Heart left ventricle (tissue), 16 donors: ENCODE measurements at regions not wholly inside any gene's neighbourhood (a gene's known extent, or its start where the extent isn't known, plus 50 kb on each side); places are given as distances from the start of the nearest gene placed in this dataset.

Experiments used
- ATAC-seq, 4 donors: fragments of 200-7000 bp; cut with Tn5 transposase; one replicate each; pipeline ENCODE4 v1.9.1; 2020 to 2022; ENCODE audit warnings: moderate library complexity in 4 of 4, mild to moderate bottlenecking in 3 of 4, moderate number of reproducible peaks in 1 of 4
- DNase-seq, 5 donors: peaks; one replicate each; pipeline ENCODE4 v3.0.0-alpha.2; 2020
- H3K27ac ChIP-seq, 12 donors: fragments of 200-600 bp; sonication (generic) in 4 of 12; one replicate each; pipeline versions ENCODE4 v1.5.0 to v1.8.0; 2016 to 2022; ENCODE audit warnings: mild to moderate bottlenecking in 2 of 12
- H3K27me3 ChIP-seq, 9 donors: fragments of 200-600 bp; sonication (generic) in 2 of 9; one replicate each; pipeline versions ENCODE4 v1.5.1 to v1.8.0; 2016 to 2022; ENCODE audit warnings: mild to moderate bottlenecking in 3 of 9
- H3K36me3 ChIP-seq, 9 donors: fragments of 200-600 bp; sonication (generic) in 2 of 9; one replicate each; pipeline versions ENCODE4 v1.5.0 to v1.8.0; 2018 to 2022; ENCODE audit warnings: mild to moderate bottlenecking in 2 of 9
- H3K4me1 ChIP-seq, 12 donors: fragments of 200-600 bp; sonication (generic) in 4 of 12; one replicate each; pipeline versions ENCODE4 v1.5.0 to v1.8.0; 2016 to 2022; ENCODE audit warnings: mild to moderate bottlenecking in 3 of 12
- H3K4me3 ChIP-seq, 12 donors: fragments of 200-600 bp; sonication (generic) in 4 of 12; one replicate each; pipeline versions ENCODE4 v1.5.0 to v1.8.0; 2017 to 2022; ENCODE audit warnings: mild to moderate bottlenecking in 9 of 12, moderate library complexity in 4 of 12
- H3K9me3 ChIP-seq, 12 donors: fragments of 200-600 bp; sonication (generic) in 4 of 12; one replicate each; pipeline versions ENCODE4 v1.5.0 to v1.8.0; 2016 to 2022; ENCODE audit warnings: mild to moderate bottlenecking in 1 of 12
- POLR2A ChIP-seq, 2 donors: fragments of 450-650 bp; IDR thresholded peaks; one replicate each; pipeline ENCODE4 v1.6.1; 2017; ENCODE audit warnings: antibody characterized with exemption in 2 of 2, mild to moderate bottlenecking in 2 of 2, moderate library complexity in 2 of 2
- WGBS, 4 donors: extraction: QIAGEN DNeasy Blood & Tissue Kit in 2 of 4; methylation state at CpG; one replicate each; pipeline versions ENCODE4 v1.1.5 to v1.1.7; 2013 to 2018; 5-methylcytosine and 5-hydroxymethylcytosine counted together
- intact Hi-C, 10 donors: fragments of 100-400 bp; cut with DNase I; formaldehyde crosslinking; loops; one replicate each; pipeline versions ENCODE4 v1.11.1 to v1.14.2; 2022
- TF ChIP-seq, protein P1 (sequence below), 12 donors: fragments of 200-600 bp; sonication (generic) in 4 of 12; IDR thresholded peaks; one replicate each; pipeline versions ENCODE4 v1.5.0 to v1.8.0; 2018 to 2022; ENCODE audit warnings: antibody characterized with exemption in 12 of 12, mild to moderate bottlenecking in 5 of 12
- donor health status: ischemic (EF 13 %, LVEDD 7.1; RV severe dilation, severe dysfunction).
- donor health status: healthy with polysubstance abuse.
- donor health status: DM: no; HTN: yes; CAD: no.
- donor health status: DM: no; HTN: no; CAD: no.
- donor health status: ischemic (EF 25% LVEDD 6.9; RV normal size, moderate dysfunction).
- donor health status: ischemic (EF 25% LVEDD 5.7; RV mildly dilated, moderate dysfunction).
- donor health status: healthy.
- donor health status: DM: yes; HTN: yes; CAD: no.
- donor health status: ischemic (EF 35%, LVEDD 5.7; RV mildly dilated, moderate dysfunction).
- donor health status: nonischemic (EF 11% LVEDD 7.7; RV severe dilation, severe dysfunction).
- donor health status: DM: yes; HTN: yes; CAD: no.
- donor health status: PGD.
- donor health status: ischemic (EF 29% LVEDD 5.4; RV normal size, mild dysfunction).
- donor health status: nonischemic (EF 23%, LVEDD 6.1; RV moderate dilation, normal function).

DNA sequence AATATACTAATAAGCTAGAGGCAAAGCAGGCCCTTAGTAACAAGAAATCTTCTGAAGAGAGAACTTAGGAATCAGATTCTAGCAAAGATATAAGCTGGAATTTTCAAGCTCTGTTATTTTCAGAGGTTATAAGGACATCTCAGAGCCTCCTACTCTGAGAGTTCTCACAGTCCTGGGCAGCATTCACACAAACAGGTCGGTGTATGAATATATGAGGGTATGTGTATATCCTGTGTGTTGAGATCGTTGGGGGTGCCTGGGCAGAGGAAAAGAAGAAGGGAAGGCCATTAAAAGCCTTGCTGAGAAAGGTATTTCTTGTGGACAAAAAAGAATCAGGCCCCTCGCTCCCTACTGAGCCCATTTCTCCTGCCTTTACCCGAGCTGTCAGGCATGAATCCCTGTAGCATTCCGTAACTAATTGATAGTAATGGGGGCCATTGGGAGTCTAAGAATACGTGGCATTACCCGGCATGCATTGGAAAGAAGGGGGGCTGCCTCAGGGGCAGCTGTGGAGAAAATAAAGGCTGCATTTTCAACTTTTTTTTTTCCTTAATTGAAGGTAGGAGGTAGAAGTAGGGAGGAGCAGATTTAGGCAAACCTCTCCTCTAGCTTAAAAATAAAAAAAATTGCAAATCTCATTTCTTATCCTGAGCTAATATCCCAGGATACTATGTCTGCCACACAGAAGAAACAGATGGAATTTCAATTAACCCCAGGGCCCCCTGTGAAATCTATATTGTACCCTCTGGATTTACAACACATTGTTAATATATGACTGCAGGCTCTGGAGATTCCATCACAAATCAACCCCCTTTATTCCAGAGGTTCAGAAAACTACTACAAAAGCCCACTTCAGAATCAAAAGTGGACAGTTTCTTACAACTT lies 103.8 kb downstream of the GTPBP8 start:
- no peak overlapping the region for H3K27ac ChIP-seq
- H3K9me3 ChIP-seq = peaks cover 0 to 7% (median 0%) of the 10 kb centered on the region in 12 donors
- intact Hi-C loops = no loop called here
- 84 to 89% (median 87%) methylated on average over 7 of the region's 7 CpGs for WGBS, 4 donors
- H3K4me1 ChIP-seq = no peaks in the 10 kb centered on the region
- TF ChIP-seq, protein P1, sequence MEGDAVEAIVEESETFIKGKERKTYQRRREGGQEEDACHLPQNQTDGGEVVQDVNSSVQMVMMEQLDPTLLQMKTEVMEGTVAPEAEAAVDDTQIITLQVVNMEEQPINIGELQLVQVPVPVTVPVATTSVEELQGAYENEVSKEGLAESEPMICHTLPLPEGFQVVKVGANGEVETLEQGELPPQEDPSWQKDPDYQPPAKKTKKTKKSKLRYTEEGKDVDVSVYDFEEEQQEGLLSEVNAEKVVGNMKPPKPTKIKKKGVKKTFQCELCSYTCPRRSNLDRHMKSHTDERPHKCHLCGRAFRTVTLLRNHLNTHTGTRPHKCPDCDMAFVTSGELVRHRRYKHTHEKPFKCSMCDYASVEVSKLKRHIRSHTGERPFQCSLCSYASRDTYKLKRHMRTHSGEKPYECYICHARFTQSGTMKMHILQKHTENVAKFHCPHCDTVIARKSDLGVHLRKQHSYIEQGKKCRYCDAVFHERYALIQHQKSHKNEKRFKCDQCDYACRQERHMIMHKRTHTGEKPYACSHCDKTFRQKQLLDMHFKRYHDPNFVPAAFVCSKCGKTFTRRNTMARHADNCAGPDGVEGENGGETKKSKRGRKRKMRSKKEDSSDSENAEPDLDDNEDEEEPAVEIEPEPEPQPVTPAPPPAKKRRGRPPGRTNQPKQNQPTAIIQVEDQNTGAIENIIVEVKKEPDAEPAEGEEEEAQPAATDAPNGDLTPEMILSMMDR (IDR thresholded peaks at IDR 0.05) = no peak
- TF ChIP-seq POLR2A (IDR thresholded peaks at IDR 0.05) = no peak
- H3K27me3 ChIP-seq = no peaks in the 10 kb centered on the region
- H3K36me3 ChIP-seq = no peaks in the 10 kb centered on the region
- H3K4me3 ChIP-seq = no peak overlapping the region
- ATAC-seq (no peak), DNase-seq (no peak)

DNA sequence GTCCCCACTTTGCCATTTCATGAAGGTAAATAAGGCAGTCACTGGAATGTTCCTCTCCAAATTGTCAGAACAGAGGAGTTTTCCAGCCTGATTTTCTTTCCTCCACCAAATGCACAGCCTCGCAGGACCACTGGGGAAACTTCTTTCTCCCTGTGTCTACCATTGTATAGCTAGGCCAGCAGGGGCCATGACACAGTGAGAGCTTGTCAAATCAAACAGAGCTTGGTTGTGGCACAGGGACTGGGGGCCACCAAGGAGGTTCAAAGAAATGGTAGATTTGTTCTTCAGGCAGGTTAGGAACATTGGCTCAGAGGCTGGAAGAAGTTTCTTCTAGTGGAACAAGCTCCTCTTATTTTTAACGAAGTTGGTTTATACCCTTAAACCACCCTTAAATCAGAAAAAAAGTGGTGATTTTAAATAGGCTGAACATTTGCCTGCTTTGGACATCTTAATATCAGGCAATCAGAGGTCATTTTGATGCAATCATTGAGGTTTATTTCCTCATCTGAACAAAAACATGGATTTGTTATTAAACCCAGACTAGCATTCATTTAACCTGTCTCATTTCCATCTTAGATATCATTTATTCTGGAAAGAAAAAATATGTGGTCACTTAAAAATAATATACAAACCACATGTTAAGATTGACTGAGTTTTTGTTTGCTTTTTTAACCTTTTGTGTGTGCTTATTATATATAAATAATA lies 105.6 kb downstream of the GTPBP8 start:
- DNase-seq (no peak), ATAC-seq (no peak)
- Histone ChIP-seq H3K9me3 (peaks cover 0 to 14% (median 0%) of the 10 kb centered on the region in 12 donors), H3K4me1 (no peaks in the 10 kb centered on the region), H3K27ac (no peak overlapping the region), H3K4me3 (no peak overlapping the region), H3K27me3 (no peaks in the 10 kb centered on the region), H3K36me3 (no peaks in the 10 kb centered on the region)
- intact Hi-C loops = no loop called here
- WGBS, 4 donors = 88 to 96% (median 91%) methylated on average over 2 of the region's 2 CpGs
- TF ChIP-seq POLR2A (IDR thresholded peaks at IDR 0.05) = no peak
- TF ChIP-seq, protein P1 (IDR thresholded peaks at IDR 0.05) = no peak

DNA sequence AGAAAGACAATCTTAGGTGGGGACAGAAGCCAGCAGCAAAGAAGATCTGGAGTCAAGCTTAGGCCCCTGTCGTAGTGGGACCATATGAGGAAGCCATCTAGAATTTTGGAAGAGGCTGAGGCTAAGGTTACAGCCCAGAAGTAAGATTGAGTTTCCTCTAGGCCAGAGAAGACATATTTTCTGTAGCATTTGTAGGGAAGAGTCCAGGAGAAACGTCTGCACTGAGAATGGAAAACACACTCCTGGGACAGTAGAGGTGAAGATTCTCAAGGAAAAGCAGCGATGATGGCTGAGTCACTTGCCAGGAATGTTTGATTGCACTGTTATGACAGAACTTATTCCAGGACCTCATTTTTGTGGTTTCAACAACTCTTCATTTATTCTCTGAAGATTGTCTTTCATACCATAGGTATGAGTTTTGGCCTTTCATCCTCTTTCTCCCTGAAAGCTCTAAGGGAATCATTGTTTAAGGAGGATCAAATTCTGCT lies 107.2 kb downstream of the GTPBP8 start:
- Histone ChIP-seq H3K36me3 (no peaks in the 10 kb centered on the region), H3K9me3 (peaks cover 0 to 14% (median 0%) of the 10 kb centered on the region in 12 donors), H3K27ac (no peak overlapping the region), H3K4me3 (no peak overlapping the region), H3K27me3 (no peaks in the 10 kb centered on the region), H3K4me1 (no peaks in the 10 kb centered on the region)
- intact Hi-C loops = no loop called here
- WGBS, 4 donors = 77 to 87% (median 80%) methylated on average over 3 of the region's 3 CpGs
- DNase-seq (no peak), ATAC-seq (no peak)
- TF ChIP-seq, protein P1 (IDR thresholded peaks at IDR 0.05) = no peak
- no peak for TF ChIP-seq POLR2A (IDR thresholded peaks at IDR 0.05)

DNA sequence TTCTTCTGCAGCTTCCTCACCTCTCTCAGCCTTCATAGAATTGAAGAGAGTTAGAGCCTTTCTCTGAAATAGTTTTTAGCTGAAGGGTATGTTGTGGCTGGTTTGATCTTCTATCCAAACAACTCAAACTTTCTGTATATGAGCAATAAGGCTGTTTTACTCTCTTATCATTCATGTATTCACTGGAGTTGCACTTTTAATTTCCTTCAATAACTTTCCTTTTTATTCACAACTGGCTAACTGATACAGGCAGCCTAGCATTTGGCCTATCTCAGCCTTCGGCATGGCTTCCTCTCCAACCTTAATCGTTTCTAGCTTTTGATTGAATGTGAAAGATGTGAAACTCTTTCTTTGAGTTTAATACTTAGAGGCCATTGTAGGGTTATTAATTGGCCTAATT lies 109.3 kb downstream of the GTPBP8 start:
- intact Hi-C loops = no loop called here
- no peak overlapping the region for H3K27ac ChIP-seq
- TF ChIP-seq, protein P1 (IDR thresholded peaks at IDR 0.05) = no peak
- TF ChIP-seq POLR2A (IDR thresholded peaks at IDR 0.05) = no peak
- no peaks in the 10 kb centered on the region for H3K36me3 ChIP-seq
- H3K27me3 ChIP-seq = no peaks in the 10 kb centered on the region
- no peak for ATAC-seq
- H3K4me1 ChIP-seq = peaks cover 0 to 2% (median 0%) of the 10 kb centered on the region in 12 donors
- 96 to 100% (median 97%) methylated on average over 2 of the region's 2 CpGs for WGBS, 4 donors
- no peak overlapping the region for H3K4me3 ChIP-seq
- peaks cover 0 to 14% (median 0%) of the 10 kb centered on the region in 12 donors for H3K9me3 ChIP-seq
- no peak for DNase-seq
